A549 (cell line): ENCODE measurements at regions not wholly inside any gene's neighbourhood (a gene's known extent, or its start where the extent isn't known, plus 50 kb on each side); places are given as distances from the start of the nearest gene placed in this dataset.

ENCODE experiments used
- ATAC-seq, 2 experiments: fragments of 200-7000 bp in 1 of 2; fragments of >200 bp in 1 of 2; cut with Nextera tagmentation in 1 of 2; cut with Tn5 transposase in 1 of 2; 3 replicates each; pipeline versions ENCODE4 v1.8.0 to v1.9.1; 2018 to 2020; ENCODE audit warnings: mild to moderate bottlenecking in 1 of 2, moderate library complexity in 1 of 2
- CTCF ChIA-PET: fragments of 300-600 bp; sonication (Branson Sonifier 250); formaldehyde crosslinking; extraction: SDS; loops from one replicate; lab custom pipeline; 2021; ENCODE audit warnings: antibody characterized with exemption, inconsistent platforms; lab: Yijun Ruan, JAX
- POLR2A ChIA-PET: fragments of 350-600 bp; formaldehyde crosslinking; extraction: SDS; loops from one replicate; lab custom pipeline; 2021; ENCODE audit warnings: antibody characterized with exemption, inconsistent platforms; lab: Yijun Ruan, JAX
- DNase-seq, 2 experiments: peaks; one replicate each; pipeline versions ENCODE4 v3.0.0 to v3.0.0-alpha.2; 2011 to 2016; ENCODE audit warnings: low read depth in 1 of 2, low spot score in 1 of 2
- FAIRE-seq: peaks from 2 replicates; lab custom pipeline; 2011; peaks lifted over from hg19 to GRCh38; lab: Jason Lieb, UNC
- H3K27ac ChIP-seq, 2 experiments: fragments of >200 bp; sonication (Bioruptor Twin); formaldehyde crosslinking; 3 replicates each; pipeline ENCODE4 v1.5.1; 2016 to 2017
- H3K4me1 ChIP-seq: fragments of >200 bp; sonication (Bioruptor Twin); formaldehyde crosslinking; 3 replicates; pipeline ENCODE4 v1.6.1; 2016
- H3K4me2 ChIP-seq: fragments of >200 bp; sonication (Bioruptor Twin); formaldehyde crosslinking; 3 replicates; pipeline ENCODE4 v1.6.1; 2016
- H3K4me3 ChIP-seq: fragments of >200 bp; sonication (Bioruptor Twin); formaldehyde crosslinking; 3 replicates; pipeline ENCODE4 v1.5.1; 2016
- H3K9me3 ChIP-seq: fragments of >200 bp; sonication (Bioruptor Twin); formaldehyde crosslinking; 3 replicates; pipeline ENCODE4 v1.6.1; 2016
- BHLHE40 ChIP-seq: IDR thresholded peaks from 2 replicates; pipeline ENCODE4 v1.6.1; 2012; ENCODE audit warnings: low read depth, low read length, inconsistent platforms
- CBX2 ChIP-seq: fragments of 200-600 bp; sonication (generic); IDR thresholded peaks from 2 replicates; pipeline ENCODE4 v1.6.1; 2016; ENCODE audit warnings: low read depth, mild to moderate bottlenecking, borderline replicate concordance
- CHD2 ChIP-seq: fragments of 150-350 bp; IDR thresholded peaks from 2 replicates; pipeline ENCODE4 v1.6.1; 2014; ENCODE audit warnings: low read length; ENCODE audit not compliant: partially characterized antibody
- EHF ChIP-seq: fragments of 250-450 bp; sonication (Bioruptor Pico); IDR thresholded peaks from 2 replicates; pipeline ENCODE4 v1.5.0; 2020; ENCODE audit warnings: mild to moderate bottlenecking
- ESRRA ChIP-seq: fragments of 150-350 bp; IDR thresholded peaks from 2 replicates; pipeline ENCODE4 v1.6.1; 2014; ENCODE audit warnings: mild to moderate bottlenecking, low read length, borderline replicate concordance
- FOSB ChIP-seq: fragments of 250-450 bp; sonication (Bioruptor Pico); IDR thresholded peaks from 2 replicates; pipeline ENCODE4 v1.5.0; 2020; ENCODE audit warnings: mild to moderate bottlenecking, moderate library complexity
- FOSL2 ChIP-seq, 2 experiments: fragments of 450-650 bp in 1 of 2; fragments of >200 bp in 1 of 2; sonication (Bioruptor Twin) in 1 of 2; formaldehyde crosslinking; IDR thresholded peaks; 2 replicates each; pipeline versions ENCODE4 v1.5.0 to v1.6.1; 2016 to 2020; ENCODE audit warnings: mild to moderate bottlenecking in 1 of 2, moderate library complexity in 1 of 2
- HDAC2 ChIP-seq: fragments of 200-600 bp; sonication (generic); IDR thresholded peaks from 2 replicates; pipeline ENCODE4 v1.6.1; 2016
- HEYL ChIP-seq: fragments of 250-450 bp; sonication (Bioruptor Pico); IDR thresholded peaks from 2 replicates; pipeline ENCODE4 v1.8.0; 2021; ENCODE audit warnings: mild to moderate bottlenecking, moderate library complexity
- HOXB5 ChIP-seq: fragments of 250-450 bp; sonication (Bioruptor Pico); IDR thresholded peaks from 2 replicates; pipeline ENCODE4 v1.5.0; 2020; ENCODE audit warnings: mild to moderate bottlenecking, moderate library complexity
- JUN ChIP-seq, 2 experiments: fragments of >200 bp; sonication (Bioruptor Twin); formaldehyde crosslinking; IDR thresholded peaks; 2 replicates in 1 of 2; 3 replicates in 1 of 2; pipeline ENCODE4 v1.6.1; 2016 to 2017
- JUNB ChIP-seq: fragments of >200 bp; sonication (Bioruptor Twin); formaldehyde crosslinking; IDR thresholded peaks from 2 replicates; pipeline ENCODE4 v1.6.1; 2016
- MAX ChIP-seq: IDR thresholded peaks from 2 replicates; pipeline ENCODE4 v1.6.1; 2012
- MAZ ChIP-seq: fragments of 150-350 bp; IDR thresholded peaks from 2 replicates; pipeline ENCODE4 v1.6.1; 2014; ENCODE audit warnings: antibody characterized with exemption, low read depth, low read length, borderline replicate concordance
- MYC ChIP-seq: IDR thresholded peaks from 2 replicates; pipeline ENCODE4 v1.6.1; 2012; ENCODE audit warnings: mild to moderate bottlenecking, inconsistent platforms, low read length, improper control_type of control experiment, borderline replicate concordance
- NFE2L2 ChIP-seq: fragments of 150-350 bp; conservative IDR thresholded peaks from 2 replicates; pipeline ENCODE4 v1.6.1; 2014; ENCODE audit warnings: low read length
- PHF8 ChIP-seq: fragments of 200-600 bp; sonication (generic); IDR thresholded peaks from 2 replicates; pipeline ENCODE4 v1.6.1; 2016; ENCODE audit warnings: low read depth, mild to moderate bottlenecking, antibody characterized with exemption, moderate library complexity, borderline replicate concordance
- POLR2A ChIP-seq: IDR thresholded peaks from 2 replicates; pipeline ENCODE4 v1.6.1; 2012; ENCODE audit warnings: mild to moderate bottlenecking, low read length
- POLR2AphosphoS2 ChIP-seq: conservative IDR thresholded peaks from 2 replicates; pipeline ENCODE4 v1.6.1; 2012; ENCODE audit warnings: low read length, improper control_type of control experiment, inconsistent platforms
- RARB ChIP-seq: fragments of 250-450 bp; sonication (Bioruptor Pico); IDR thresholded peaks from 2 replicates; pipeline ENCODE4 v1.8.0; 2021; ENCODE audit warnings: mild to moderate bottlenecking, moderate library complexity
- RCOR1 ChIP-seq: fragments of 150-350 bp; IDR thresholded peaks from 2 replicates; pipeline ENCODE4 v1.6.1; 2014; ENCODE audit warnings: antibody characterized with exemption, low read length, low read depth
- RFX5 ChIP-seq: fragments of 450-650 bp; IDR thresholded peaks from 2 replicates; pipeline ENCODE4 v1.7.1; 2014; ENCODE audit warnings: antibody characterized with exemption, mild to moderate bottlenecking, moderate library complexity
- RNF2 ChIP-seq: fragments of 200-600 bp; sonication (generic); IDR thresholded peaks from 2 replicates; pipeline ENCODE4 v1.6.1; 2016; ENCODE audit warnings: low read depth, mild to moderate bottlenecking, antibody characterized with exemption, moderate library complexity, borderline replicate concordance
- SMC3 ChIP-seq: fragments of >200 bp; sonication (Bioruptor Twin); formaldehyde crosslinking; IDR thresholded peaks from 3 replicates; pipeline ENCODE4 v1.6.1; 2018; ENCODE audit warnings: inconsistent platforms
- TFCP2L1 ChIP-seq: fragments of 250-450 bp; sonication (Bioruptor Pico); IDR thresholded peaks from 2 replicates; pipeline ENCODE4 v1.5.0; 2021; ENCODE audit warnings: mild to moderate bottlenecking
- ZFP36 ChIP-seq: fragments of 450-650 bp; IDR thresholded peaks from 2 replicates; pipeline ENCODE4 v1.6.1; 2014; ENCODE audit warnings: borderline replicate concordance; ENCODE audit not compliant: partially characterized antibody
- ZSCAN20 ChIP-seq: fragments of 250-450 bp; sonication (Bioruptor Pico); IDR thresholded peaks from 2 replicates; pipeline ENCODE4 v1.8.0; 2022; ENCODE audit warnings: mild to moderate bottlenecking, moderate library complexity
- WGBS: methylation state at CpG from one replicate; pipeline ENCODE4 v1.1.6; 2017; ENCODE audit errors: missing lambda C conversion rate; 5-methylcytosine and 5-hydroxymethylcytosine counted together
- TF ChIP-seq, protein P1 (sequence below): IDR thresholded peaks from 2 replicates; pipeline ENCODE4 v1.6.1; 2012; ENCODE audit warnings: low read depth, borderline replicate concordance
- TF ChIP-seq, protein P2 (sequence below): fragments of 250-450 bp; sonication (Bioruptor Pico); IDR thresholded peaks from 2 replicates; pipeline ENCODE4 v1.5.0; 2020; ENCODE audit warnings: low read depth, mild to moderate bottlenecking, moderate library complexity
- TF ChIP-seq, protein P3 (sequence below): fragments of 150-350 bp; IDR thresholded peaks from 2 replicates; pipeline ENCODE4 v1.6.1; 2014; ENCODE audit warnings: low read depth, mild to moderate bottlenecking, low read length
- TF ChIP-seq, protein P4 (sequence below): fragments of 450-650 bp; IDR thresholded peaks from 2 replicates; pipeline ENCODE4 v1.6.1; 2014; ENCODE audit warnings: antibody characterized with exemption
- TF ChIP-seq, protein P5 (sequence below): fragments of >200 bp; sonication (Bioruptor Twin); formaldehyde crosslinking; IDR thresholded peaks from 3 replicates; pipeline ENCODE4 v1.6.1; 2016
- TF ChIP-seq, protein P6 (sequence below): fragments of 200-600 bp; sonication (generic); IDR thresholded peaks from 2 replicates; pipeline ENCODE4 v1.6.1; 2016; ENCODE audit warnings: antibody characterized with exemption, mild to moderate bottlenecking, moderate library complexity

- peak overlapping the region; percentile 6; the same call in 1 of the 3 replicates for H3K4me3 ChIP-seq
- DNase-seq = peak; percentile 68 to 89
- no peaks in the 10 kb centered on the region for H3K9me3 ChIP-seq
- peak overlapping the region; percentile 78 for H3K4me2 ChIP-seq
- CTCF ChIA-PET = interaction anchor here (1.2 kb wide), 1 partner anchor 211 kb away, joined by 3 read pairs; no protein-coding TSS in a partner anchor
- peak; percentile 98 for FAIRE-seq
- H3K27ac ChIP-seq = peak overlapping the region; percentile 88
- POLR2A ChIA-PET = interaction anchor here (1.3 kb wide), 1 partner anchor 706 kb away, joined by 3 read pairs; no protein-coding TSS in a partner anchor
- 17% methylated on average over 7 of the region's 7 CpGs for WGBS
- peaks cover 39% of the 10 kb centered on the region for H3K4me1 ChIP-seq
- peak; percentile 97 to 98 for ATAC-seq
- TF ChIP-seq, protein P1, sequence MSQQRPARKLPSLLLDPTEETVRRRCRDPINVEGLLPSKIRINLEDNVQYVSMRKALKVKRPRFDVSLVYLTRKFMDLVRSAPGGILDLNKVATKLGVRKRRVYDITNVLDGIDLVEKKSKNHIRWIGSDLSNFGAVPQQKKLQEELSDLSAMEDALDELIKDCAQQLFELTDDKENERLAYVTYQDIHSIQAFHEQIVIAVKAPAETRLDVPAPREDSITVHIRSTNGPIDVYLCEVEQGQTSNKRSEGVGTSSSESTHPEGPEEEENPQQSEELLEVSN = no peak
- no peak for TF ChIP-seq FOSB
- TF ChIP-seq POLR2AphosphoS2 = no peak
- TF ChIP-seq RARB (CRISPR knock-in tag) = no peak
- TF ChIP-seq RFX5 = no peak
- no peak for TF ChIP-seq BHLHE40
- TF ChIP-seq RCOR1 = no peak
- no peak for TF ChIP-seq CBX2
- peak; percentile 70; the same call in 1 of the 2 replicates for TF ChIP-seq JUNB
- no peak for TF ChIP-seq NFE2L2
- no peak for TF ChIP-seq RNF2
- TF ChIP-seq, protein P2, sequence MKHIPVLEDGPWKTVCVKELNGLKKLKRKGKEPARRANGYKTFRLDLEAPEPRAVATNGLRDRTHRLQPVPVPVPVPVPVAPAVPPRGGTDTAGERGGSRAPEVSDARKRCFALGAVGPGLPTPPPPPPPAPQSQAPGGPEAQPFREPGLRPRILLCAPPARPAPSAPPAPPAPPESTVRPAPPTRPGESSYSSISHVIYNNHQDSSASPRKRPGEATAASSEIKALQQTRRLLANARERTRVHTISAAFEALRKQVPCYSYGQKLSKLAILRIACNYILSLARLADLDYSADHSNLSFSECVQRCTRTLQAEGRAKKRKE = no peak
- TF ChIP-seq, protein P3, sequence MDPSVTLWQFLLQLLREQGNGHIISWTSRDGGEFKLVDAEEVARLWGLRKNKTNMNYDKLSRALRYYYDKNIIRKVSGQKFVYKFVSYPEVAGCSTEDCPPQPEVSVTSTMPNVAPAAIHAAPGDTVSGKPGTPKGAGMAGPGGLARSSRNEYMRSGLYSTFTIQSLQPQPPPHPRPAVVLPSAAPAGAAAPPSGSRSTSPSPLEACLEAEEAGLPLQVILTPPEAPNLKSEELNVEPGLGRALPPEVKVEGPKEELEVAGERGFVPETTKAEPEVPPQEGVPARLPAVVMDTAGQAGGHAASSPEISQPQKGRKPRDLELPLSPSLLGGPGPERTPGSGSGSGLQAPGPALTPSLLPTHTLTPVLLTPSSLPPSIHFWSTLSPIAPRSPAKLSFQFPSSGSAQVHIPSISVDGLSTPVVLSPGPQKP = no peak
- TF ChIP-seq TFCP2L1 (CRISPR knock-in tag) = no peak
- no peak for TF ChIP-seq EHF
- no peak for TF ChIP-seq ESRRA
- TF ChIP-seq, protein P4, sequence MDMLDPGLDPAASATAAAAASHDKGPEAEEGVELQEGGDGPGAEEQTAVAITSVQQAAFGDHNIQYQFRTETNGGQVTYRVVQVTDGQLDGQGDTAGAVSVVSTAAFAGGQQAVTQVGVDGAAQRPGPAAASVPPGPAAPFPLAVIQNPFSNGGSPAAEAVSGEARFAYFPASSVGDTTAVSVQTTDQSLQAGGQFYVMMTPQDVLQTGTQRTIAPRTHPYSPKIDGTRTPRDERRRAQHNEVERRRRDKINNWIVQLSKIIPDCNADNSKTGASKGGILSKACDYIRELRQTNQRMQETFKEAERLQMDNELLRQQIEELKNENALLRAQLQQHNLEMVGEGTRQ = no peak
- TF ChIP-seq ZFP36 = no peak
- TF ChIP-seq, protein P5, sequence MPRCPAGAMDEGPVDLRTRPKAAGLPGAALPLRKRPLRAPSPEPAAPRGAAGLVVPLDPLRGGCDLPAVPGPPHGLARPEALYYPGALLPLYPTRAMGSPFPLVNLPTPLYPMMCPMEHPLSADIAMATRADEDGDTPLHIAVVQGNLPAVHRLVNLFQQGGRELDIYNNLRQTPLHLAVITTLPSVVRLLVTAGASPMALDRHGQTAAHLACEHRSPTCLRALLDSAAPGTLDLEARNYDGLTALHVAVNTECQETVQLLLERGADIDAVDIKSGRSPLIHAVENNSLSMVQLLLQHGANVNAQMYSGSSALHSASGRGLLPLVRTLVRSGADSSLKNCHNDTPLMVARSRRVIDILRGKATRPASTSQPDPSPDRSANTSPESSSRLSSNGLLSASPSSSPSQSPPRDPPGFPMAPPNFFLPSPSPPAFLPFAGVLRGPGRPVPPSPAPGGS = peak; percentile 62; the same call in 1 of the 3 replicates
- peak; percentile 70 for TF ChIP-seq FOSL2 (IDR thresholded peaks at IDR 0.05)
- TF ChIP-seq FOSL2 (CRISPR knock-in tag; IDR thresholded peaks at IDR 0.05) = peak; percentile 88
- TF ChIP-seq MAZ = no peak
- no peak for TF ChIP-seq HDAC2
- peak; percentile 63 for TF ChIP-seq MAX
- peak; percentile 40; the same call in 2 of the 3 replicates for TF ChIP-seq SMC3
- TF ChIP-seq PHF8 = no peak
- no peak for TF ChIP-seq ZSCAN20 (CRISPR knock-in tag)
- no peak for TF ChIP-seq MYC
- no peak for TF ChIP-seq POLR2A
- no peak for TF ChIP-seq HEYL (CRISPR knock-in tag)
- peak; percentile 34 to 39; a peak in 3 of 5 replicates for TF ChIP-seq JUN (IDR thresholded peaks at IDR 0.05)
- no peak for TF ChIP-seq HOXB5 (CRISPR knock-in tag)
- TF ChIP-seq, protein P6, sequence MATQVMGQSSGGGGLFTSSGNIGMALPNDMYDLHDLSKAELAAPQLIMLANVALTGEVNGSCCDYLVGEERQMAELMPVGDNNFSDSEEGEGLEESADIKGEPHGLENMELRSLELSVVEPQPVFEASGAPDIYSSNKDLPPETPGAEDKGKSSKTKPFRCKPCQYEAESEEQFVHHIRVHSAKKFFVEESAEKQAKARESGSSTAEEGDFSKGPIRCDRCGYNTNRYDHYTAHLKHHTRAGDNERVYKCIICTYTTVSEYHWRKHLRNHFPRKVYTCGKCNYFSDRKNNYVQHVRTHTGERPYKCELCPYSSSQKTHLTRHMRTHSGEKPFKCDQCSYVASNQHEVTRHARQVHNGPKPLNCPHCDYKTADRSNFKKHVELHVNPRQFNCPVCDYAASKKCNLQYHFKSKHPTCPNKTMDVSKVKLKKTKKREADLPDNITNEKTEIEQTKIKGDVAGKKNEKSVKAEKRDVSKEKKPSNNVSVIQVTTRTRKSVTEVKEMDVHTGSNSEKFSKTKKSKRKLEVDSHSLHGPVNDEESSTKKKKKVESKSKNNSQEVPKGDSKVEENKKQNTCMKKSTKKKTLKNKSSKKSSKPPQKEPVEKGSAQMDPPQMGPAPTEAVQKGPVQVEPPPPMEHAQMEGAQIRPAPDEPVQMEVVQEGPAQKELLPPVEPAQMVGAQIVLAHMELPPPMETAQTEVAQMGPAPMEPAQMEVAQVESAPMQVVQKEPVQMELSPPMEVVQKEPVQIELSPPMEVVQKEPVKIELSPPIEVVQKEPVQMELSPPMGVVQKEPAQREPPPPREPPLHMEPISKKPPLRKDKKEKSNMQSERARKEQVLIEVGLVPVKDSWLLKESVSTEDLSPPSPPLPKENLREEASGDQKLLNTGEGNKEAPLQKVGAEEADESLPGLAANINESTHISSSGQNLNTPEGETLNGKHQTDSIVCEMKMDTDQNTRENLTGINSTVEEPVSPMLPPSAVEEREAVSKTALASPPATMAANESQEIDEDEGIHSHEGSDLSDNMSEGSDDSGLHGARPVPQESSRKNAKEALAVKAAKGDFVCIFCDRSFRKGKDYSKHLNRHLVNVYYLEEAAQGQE = no peak
- no peak for TF ChIP-seq CHD2
These were observed 568.0 kb upstream of the KLF4 start for GRCh38 chr9:108057421-108058134.
